ENCODE measurements at regions not wholly inside any gene's neighbourhood (a gene's known extent, or its start where the extent isn't known, plus 50 kb on each side); places are given as distances from the start of the nearest gene placed in this dataset.
"Not testable (repeated sequence)": the region's sequence is repeated elsewhere in the genome, so short reads cannot be mapped to it uniquely, and the experiment has no call there.

GRCh38 chr10:71112138-71112785 is 100.1 kb upstream of the UNC5B start:
- no peak for ATAC-seq (ENCODE audit: insufficient read depth, low read depth)
- DNase-seq: no peak

GRCh38 chr10:71116426-71116825 is 95.9 kb upstream of the UNC5B start:
- Histone ChIP-seq H2AFZ (ENCODE audit: low read depth, low read length) (no peak overlapping the region), H3K9ac (ENCODE audit: low read depth, low read length) (no peak overlapping the region), H3K4me1 (ENCODE audit: insufficient read depth, low read length) (no peaks in the 10 kb centered on the region), H4K20me1 (ENCODE audit: insufficient read depth, low read length) (no peaks in the 10 kb centered on the region), H3K4me3 (ENCODE audit: low read depth in 1 of 2, low read length in 2 of 2) (no peak overlapping the region), H3K27me3 (ENCODE audit: insufficient read depth, low read length, poor library complexity) (no peaks in the 10 kb centered on the region), H3K27ac (ENCODE audit: low read length) (no peak overlapping the region), H3K9me3 (ENCODE audit: insufficient read depth, low read length, severe bottlenecking) (peaks cover 25% of the 10 kb centered on the region), H3K4me2 (ENCODE audit: insufficient read depth, low read length) (no peak overlapping the region), H3K79me2 (ENCODE audit: insufficient read depth, low read length) (no peaks in the 10 kb centered on the region), H3K36me3 (ENCODE audit: insufficient read depth, low read length) (no peaks in the 10 kb centered on the region)
- TF ChIP-seq CTCF (IDR thresholded peaks at IDR 0.05; ENCODE audit: borderline replicate concordance, extremely low read depth, low read length, poor library complexity, severe bottlenecking) (no peak), EZH2 (IDR thresholded peaks at IDR 0.05; ENCODE audit: borderline replicate concordance, low read depth, low read length, severe bottlenecking) (no peak)
- no peak for DNase-seq
- no peak for ATAC-seq (ENCODE audit: insufficient read depth, low read depth)

More at GRCh38 chr10:71112138-71112785, 100.1 kb upstream of the UNC5B start:
- Histone ChIP-seq H3K4me1 (ENCODE audit: insufficient read depth, low read length) (no peaks in the 10 kb centered on the region), H3K79me2 (ENCODE audit: insufficient read depth, low read length) (no peaks in the 10 kb centered on the region), H3K4me3 (ENCODE audit: low read depth in 1 of 2, low read length in 2 of 2) (no peak overlapping the region), H3K9ac (ENCODE audit: low read depth, low read length) (no peak overlapping the region), H3K27me3 (ENCODE audit: insufficient read depth, low read length, poor library complexity) (peaks cover 5% of the 10 kb centered on the region), H3K36me3 (ENCODE audit: insufficient read depth, low read length) (no peaks in the 10 kb centered on the region), H2AFZ (ENCODE audit: low read depth, low read length) (no peak overlapping the region), H4K20me1 (ENCODE audit: insufficient read depth, low read length) (no peaks in the 10 kb centered on the region), H3K4me2 (ENCODE audit: insufficient read depth, low read length) (no peak overlapping the region), H3K9me3 (ENCODE audit: insufficient read depth, low read length, severe bottlenecking) (peaks cover 18% of the 10 kb centered on the region), H3K27ac (ENCODE audit: low read length) (no peak overlapping the region)
- TF ChIP-seq CTCF (IDR thresholded peaks at IDR 0.05; ENCODE audit: borderline replicate concordance, extremely low read depth, low read length, poor library complexity, severe bottlenecking): no peak
- TF ChIP-seq EZH2 (IDR thresholded peaks at IDR 0.05; ENCODE audit: borderline replicate concordance, low read depth, low read length, severe bottlenecking): no peak

- not testable (repeated sequence) for ATAC-seq (ENCODE audit: insufficient read depth, low read depth); H3K9ac ChIP-seq (ENCODE audit: low read depth, low read length); H3K27me3 ChIP-seq (ENCODE audit: insufficient read depth, low read length, poor library complexity); H3K4me1 ChIP-seq (ENCODE audit: insufficient read depth, low read length); H3K27ac ChIP-seq (ENCODE audit: low read length); H4K20me1 ChIP-seq (ENCODE audit: insufficient read depth, low read length); H3K36me3 ChIP-seq (ENCODE audit: insufficient read depth, low read length); H2AFZ ChIP-seq (ENCODE audit: low read depth, low read length); H3K4me2 ChIP-seq (ENCODE audit: insufficient read depth, low read length); H3K4me3 ChIP-seq (ENCODE audit: low read depth in 1 of 2, low read length in 2 of 2); DNase-seq; H3K79me2 ChIP-seq (ENCODE audit: insufficient read depth, low read length)
- H3K9me3 ChIP-seq (ENCODE audit: insufficient read depth, low read length, severe bottlenecking): peaks cover 25% of the 10 kb centered on the region
Measured at GRCh38 chr10:71117589-71117988, 94.8 kb upstream of the UNC5B start.

- no peaks in the 10 kb centered on the region for H3K4me1 ChIP-seq (ENCODE audit: insufficient read depth, low read length)
- H3K4me2 ChIP-seq (ENCODE audit: insufficient read depth, low read length): no peak overlapping the region
- H4K20me1 ChIP-seq (ENCODE audit: insufficient read depth, low read length): no peaks in the 10 kb centered on the region
Measured at GRCh38 chr10:71123023-71123422, 89.3 kb upstream of the UNC5B start.

More at GRCh38 chr10:71123023-71123422, 89.3 kb upstream of the UNC5B start:
- ATAC-seq (ENCODE audit: insufficient read depth, low read depth) (no peak), DNase-seq (no peak)
- Histone ChIP-seq H3K27me3 (ENCODE audit: insufficient read depth, low read length, poor library complexity) (peaks cover 13% of the 10 kb centered on the region), H3K4me3 (ENCODE audit: low read depth in 1 of 2, low read length in 2 of 2) (no peak overlapping the region), H3K9me3 (ENCODE audit: insufficient read depth, low read length, severe bottlenecking) (peaks cover 3% of the 10 kb centered on the region), H3K9ac (ENCODE audit: low read depth, low read length) (no peak overlapping the region), H3K79me2 (ENCODE audit: insufficient read depth, low read length) (no peaks in the 10 kb centered on the region), H3K36me3 (ENCODE audit: insufficient read depth, low read length) (no peaks in the 10 kb centered on the region), H3K27ac (ENCODE audit: low read length) (no peak overlapping the region), H2AFZ (ENCODE audit: low read depth, low read length) (no peak overlapping the region)
- TF ChIP-seq EZH2 (IDR thresholded peaks at IDR 0.05; ENCODE audit: borderline replicate concordance, low read depth, low read length, severe bottlenecking) (no peak), CTCF (IDR thresholded peaks at IDR 0.05; ENCODE audit: borderline replicate concordance, extremely low read depth, low read length, poor library complexity, severe bottlenecking) (no peak)
